Omental fat pad (tissue), 3 donors: ENCODE measurements at regions not wholly inside any gene's neighbourhood (a gene's known extent, or its start where the extent isn't known, plus 50 kb on each side); places are given as distances from the start of the nearest gene placed in this dataset.

Experiments
- ATAC-seq: fragments of 150-250 bp; one replicate; pipeline ENCODE4 v1.9.1; 2016; ENCODE audit warnings: mild to moderate bottlenecking, moderate library complexity; ENCODE audit not compliant: low FRiP score
- DNase-seq: peaks from one replicate; pipeline ENCODE4 v3.0.0-alpha.2; 2019; ENCODE audit warnings: low spot score
- CTCF ChIP-seq, 3 donors: fragments of 450-650 bp; IDR thresholded peaks; one replicate each; pipeline ENCODE4 v1.5.1; 2016 to 2017; ENCODE audit warnings: antibody characterized with exemption in 3 of 3, mild to moderate bottlenecking in 3 of 3, moderate library complexity in 2 of 3

- DNase-seq, result no peak
- ATAC-seq, result no peak
- no peak for TF ChIP-seq CTCF (IDR thresholded peaks at IDR 0.05)
These were observed 493.1 kb downstream of the BTBD3 start for GRCh38 chr20:12410783-12411182.

- no peak for TF ChIP-seq CTCF (IDR thresholded peaks at IDR 0.05)
- no peak for DNase-seq
- no peak for ATAC-seq
These were observed 493.7 kb downstream of the BTBD3 start for GRCh38 chr20:12411246-12411940.

- no peak for TF ChIP-seq CTCF (IDR thresholded peaks at IDR 0.05)
- ATAC-seq (no peak), DNase-seq (no peak)
These were observed 495.4 kb downstream of the BTBD3 start for GRCh38 chr20:12413116-12413515.

- TF ChIP-seq CTCF (IDR thresholded peaks at IDR 0.05), result no peak
- ATAC-seq, result no peak
- no peak for DNase-seq
These were observed 497.0 kb downstream of the BTBD3 start for GRCh38 chr20:12414446-12415274.

GRCh38 chr20:12416281-12416680 is 498.6 kb downstream of the BTBD3 start:
- no peak for ATAC-seq
- no peak for DNase-seq
- TF ChIP-seq CTCF (IDR thresholded peaks at IDR 0.05), result no peak

GRCh38 chr20:12433724-12434123 is 516.0 kb downstream of the BTBD3 start:
- DNase-seq (no peak), ATAC-seq (no peak)
- TF ChIP-seq CTCF (IDR thresholded peaks at IDR 0.05), result no peak

- no peak for DNase-seq
- TF ChIP-seq CTCF (IDR thresholded peaks at IDR 0.05), result no peak
- ATAC-seq, result no peak
These were observed 517.0 kb downstream of the BTBD3 start for GRCh38 chr20:12434672-12435071.
